ENCODE measurements at regions not wholly inside any gene's neighbourhood (a gene's known extent, or its start where the extent isn't known, plus 50 kb on each side); places are given as distances from the start of the nearest gene placed in this dataset.

DNA sequence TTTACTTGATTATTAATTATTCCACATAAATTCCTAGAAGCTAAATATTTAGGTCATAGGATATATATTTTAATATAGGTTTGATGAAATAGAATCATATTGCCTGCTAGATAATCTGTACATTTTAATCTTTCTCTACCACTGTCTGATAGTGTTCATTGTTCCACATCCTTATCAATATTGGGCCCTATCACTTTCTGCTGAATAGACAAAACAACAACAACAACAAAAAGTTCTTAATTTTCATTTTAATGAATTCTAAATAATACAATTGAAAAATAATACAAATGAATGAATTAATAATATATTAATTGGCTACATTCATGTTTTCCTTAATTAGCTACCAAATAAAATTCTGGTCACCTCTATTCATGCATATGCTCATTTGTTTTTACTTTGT, 1437.2 kb downstream of the LRFN5 start:
- ChIA-PET POLR2A (no interaction called here), CTCF (no interaction called here)
- no peak overlapping the region for H3K27ac ChIP-seq (ENCODE audit: extremely low read depth, low read depth, low read length)
- H3K4me3 ChIP-seq (ENCODE audit: low read depth, low read length), result no peak overlapping the region
- TF ChIP-seq ZNF707 (tag by site-specific recombination; IDR thresholded peaks at IDR 0.05), result no peak
- TF ChIP-seq, protein P1, sequence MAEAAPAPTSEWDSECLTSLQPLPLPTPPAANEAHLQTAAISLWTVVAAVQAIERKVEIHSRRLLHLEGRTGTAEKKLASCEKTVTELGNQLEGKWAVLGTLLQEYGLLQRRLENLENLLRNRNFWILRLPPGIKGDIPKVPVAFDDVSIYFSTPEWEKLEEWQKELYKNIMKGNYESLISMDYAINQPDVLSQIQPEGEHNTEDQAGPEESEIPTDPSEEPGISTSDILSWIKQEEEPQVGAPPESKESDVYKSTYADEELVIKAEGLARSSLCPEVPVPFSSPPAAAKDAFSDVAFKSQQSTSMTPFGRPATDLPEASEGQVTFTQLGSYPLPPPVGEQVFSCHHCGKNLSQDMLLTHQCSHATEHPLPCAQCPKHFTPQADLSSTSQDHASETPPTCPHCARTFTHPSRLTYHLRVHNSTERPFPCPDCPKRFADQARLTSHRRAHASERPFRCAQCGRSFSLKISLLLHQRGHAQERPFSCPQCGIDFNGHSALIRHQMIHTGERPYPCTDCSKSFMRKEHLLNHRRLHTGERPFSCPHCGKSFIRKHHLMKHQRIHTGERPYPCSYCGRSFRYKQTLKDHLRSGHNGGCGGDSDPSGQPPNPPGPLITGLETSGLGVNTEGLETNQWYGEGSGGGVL (tag by site-specific recombination; IDR thresholded peaks at IDR 0.05), result no peak
- TF ChIP-seq, protein P2, sequence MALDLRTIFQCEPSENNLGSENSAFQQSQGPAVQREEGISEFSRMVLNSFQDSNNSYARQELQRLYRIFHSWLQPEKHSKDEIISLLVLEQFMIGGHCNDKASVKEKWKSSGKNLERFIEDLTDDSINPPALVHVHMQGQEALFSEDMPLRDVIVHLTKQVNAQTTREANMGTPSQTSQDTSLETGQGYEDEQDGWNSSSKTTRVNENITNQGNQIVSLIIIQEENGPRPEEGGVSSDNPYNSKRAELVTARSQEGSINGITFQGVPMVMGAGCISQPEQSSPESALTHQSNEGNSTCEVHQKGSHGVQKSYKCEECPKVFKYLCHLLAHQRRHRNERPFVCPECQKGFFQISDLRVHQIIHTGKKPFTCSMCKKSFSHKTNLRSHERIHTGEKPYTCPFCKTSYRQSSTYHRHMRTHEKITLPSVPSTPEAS (tag by site-specific recombination; IDR thresholded peaks at IDR 0.05), result no peak
- TF ChIP-seq GLI2 (tag by site-specific recombination; IDR thresholded peaks at IDR 0.05; ENCODE audit: borderline replicate concordance, low read depth), result no peak
- TF ChIP-seq ZIC2 (tag by site-specific recombination; IDR thresholded peaks at IDR 0.05), result no peak
- no peak for TF ChIP-seq ZNF501 (tag by site-specific recombination; IDR thresholded peaks at IDR 0.05)
- TF ChIP-seq ZNF391 (tag by site-specific recombination; IDR thresholded peaks at IDR 0.05; ENCODE audit: borderline replicate concordance, low read depth), result no peak
- no peak for TF ChIP-seq ZFHX2 (tag by site-specific recombination; conservative IDR thresholded peaks at IDR 0.05)
- TF ChIP-seq ZNF140 (tag by site-specific recombination; IDR thresholded peaks at IDR 0.05), result no peak
- TF ChIP-seq ZNF133 (tag by site-specific recombination; IDR thresholded peaks at IDR 0.05), result no peak
- TF ChIP-seq MZF1 (tag by site-specific recombination; IDR thresholded peaks at IDR 0.05; ENCODE audit: borderline replicate concordance), result no peak
- TF ChIP-seq, protein P3, sequence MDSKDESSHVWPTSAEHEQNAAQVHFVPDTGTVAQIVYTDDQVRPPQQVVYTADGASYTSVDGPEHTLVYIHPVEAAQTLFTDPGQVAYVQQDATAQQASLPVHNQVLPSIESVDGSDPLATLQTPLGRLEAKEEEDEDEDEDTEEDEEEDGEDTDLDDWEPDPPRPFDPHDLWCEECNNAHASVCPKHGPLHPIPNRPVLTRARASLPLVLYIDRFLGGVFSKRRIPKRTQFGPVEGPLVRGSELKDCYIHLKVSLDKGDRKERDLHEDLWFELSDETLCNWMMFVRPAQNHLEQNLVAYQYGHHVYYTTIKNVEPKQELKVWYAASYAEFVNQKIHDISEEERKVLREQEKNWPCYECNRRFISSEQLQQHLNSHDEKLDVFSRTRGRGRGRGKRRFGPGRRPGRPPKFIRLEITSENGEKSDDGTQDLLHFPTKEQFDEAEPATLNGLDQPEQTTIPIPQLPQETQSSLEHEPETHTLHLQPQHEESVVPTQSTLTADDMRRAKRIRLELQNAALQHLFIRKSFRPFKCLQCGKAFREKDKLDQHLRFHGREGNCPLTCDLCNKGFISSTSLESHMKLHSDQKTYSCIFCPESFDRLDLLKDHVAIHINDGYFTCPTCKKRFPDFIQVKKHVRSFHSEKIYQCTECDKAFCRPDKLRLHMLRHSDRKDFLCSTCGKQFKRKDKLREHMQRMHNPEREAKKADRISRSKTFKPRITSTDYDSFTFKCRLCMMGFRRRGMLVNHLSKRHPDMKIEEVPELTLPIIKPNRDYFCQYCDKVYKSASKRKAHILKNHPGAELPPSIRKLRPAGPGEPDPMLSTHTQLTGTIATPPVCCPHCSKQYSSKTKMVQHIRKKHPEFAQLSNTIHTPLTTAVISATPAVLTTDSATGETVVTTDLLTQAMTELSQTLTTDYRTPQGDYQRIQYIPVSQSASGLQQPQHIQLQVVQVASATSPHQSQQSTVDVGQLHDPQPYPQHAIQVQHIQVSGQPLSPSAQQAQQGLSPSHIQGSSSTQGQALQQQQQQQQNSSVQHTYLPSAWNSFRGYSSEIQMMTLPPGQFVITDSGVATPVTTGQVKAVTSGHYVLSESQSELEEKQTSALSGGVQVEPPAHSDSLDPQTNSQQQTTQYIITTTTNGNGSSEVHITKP (tag by site-specific recombination; IDR thresholded peaks at IDR 0.05), result no peak
- no peaks in the 10 kb centered on the region for H3K36me3 ChIP-seq (ENCODE audit: control insufficient read depth in 2 of 2, insufficient read depth in 1 of 2, low read length in 2 of 2)
- H3K9me3 ChIP-seq (ENCODE audit: control insufficient read depth, insufficient read depth, low read depth, low read length), result no peaks in the 10 kb centered on the region
- H3K4me1 ChIP-seq (ENCODE audit: control insufficient read depth, insufficient read depth, low read length), result no peaks in the 10 kb centered on the region

DNA sequence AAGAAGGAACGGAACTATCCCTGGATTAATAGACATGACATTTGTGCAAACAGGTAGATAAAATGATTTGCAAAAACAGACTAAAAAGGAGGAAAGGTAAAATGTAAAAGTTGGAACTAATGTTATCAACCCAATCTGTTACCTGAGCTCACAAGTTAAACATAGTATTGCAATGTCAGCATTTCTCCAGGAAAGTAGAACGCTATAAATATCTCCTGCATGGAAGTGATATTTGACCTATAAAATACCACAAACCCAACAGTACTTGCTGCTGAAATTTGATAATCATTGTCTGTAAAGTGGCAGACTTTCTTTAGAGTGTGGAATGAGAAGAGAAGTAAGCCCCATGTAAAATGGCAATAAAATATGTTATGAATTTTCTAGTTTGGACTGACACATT, 1435.7 kb downstream of the LRFN5 start:
- Histone ChIP-seq H3K9me3 (ENCODE audit: control insufficient read depth, insufficient read depth, low read depth, low read length) (no peaks in the 10 kb centered on the region), H3K4me1 (ENCODE audit: control insufficient read depth, insufficient read depth, low read length) (no peaks in the 10 kb centered on the region), H3K4me3 (ENCODE audit: low read depth, low read length) (no peak overlapping the region), H3K27ac (ENCODE audit: extremely low read depth, low read depth, low read length) (no peak overlapping the region), H3K36me3 (ENCODE audit: control insufficient read depth in 2 of 2, insufficient read depth in 1 of 2, low read length in 2 of 2) (no peaks in the 10 kb centered on the region)
- ChIA-PET CTCF (interaction anchor here (0.7 kb wide), 1 partner anchor 1442 kb away, joined by 3 read pairs; no protein-coding TSS in a partner anchor), POLR2A (no interaction called here)
- TF ChIP-seq ZNF302 (tag by site-specific recombination; IDR thresholded peaks at IDR 0.05; ENCODE audit: low read depth) (no peak), ZNF629 (tag by site-specific recombination; IDR thresholded peaks at IDR 0.05) (no peak), YY2 (tag by site-specific recombination; IDR thresholded peaks at IDR 0.05) (no peak), SETDB1 (IDR thresholded peaks at IDR 0.05; ENCODE audit: insufficient read length, low read length) (no peak), IKZF3 (tag by site-specific recombination; IDR thresholded peaks at IDR 0.05) (no peak), ZXDB (tag by site-specific recombination; IDR thresholded peaks at IDR 0.05) (no peak), HOXA7 (CRISPR knock-in tag; IDR thresholded peaks at IDR 0.05; ENCODE audit: borderline replicate concordance) (no peak), ZNF777 (tag by site-specific recombination; IDR thresholded peaks at IDR 0.05; ENCODE audit: borderline replicate concordance) (no peak), ZNF660 (tag by site-specific recombination; IDR thresholded peaks at IDR 0.05) (no peak)
- TF ChIP-seq, protein P4, sequence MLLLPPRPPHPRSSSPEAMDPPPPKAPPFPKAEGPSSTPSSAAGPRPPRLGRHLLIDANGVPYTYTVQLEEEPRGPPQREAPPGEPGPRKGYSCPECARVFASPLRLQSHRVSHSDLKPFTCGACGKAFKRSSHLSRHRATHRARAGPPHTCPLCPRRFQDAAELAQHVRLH (tag by site-specific recombination; IDR thresholded peaks at IDR 0.05), result no peak
- TF ChIP-seq, protein P5, sequence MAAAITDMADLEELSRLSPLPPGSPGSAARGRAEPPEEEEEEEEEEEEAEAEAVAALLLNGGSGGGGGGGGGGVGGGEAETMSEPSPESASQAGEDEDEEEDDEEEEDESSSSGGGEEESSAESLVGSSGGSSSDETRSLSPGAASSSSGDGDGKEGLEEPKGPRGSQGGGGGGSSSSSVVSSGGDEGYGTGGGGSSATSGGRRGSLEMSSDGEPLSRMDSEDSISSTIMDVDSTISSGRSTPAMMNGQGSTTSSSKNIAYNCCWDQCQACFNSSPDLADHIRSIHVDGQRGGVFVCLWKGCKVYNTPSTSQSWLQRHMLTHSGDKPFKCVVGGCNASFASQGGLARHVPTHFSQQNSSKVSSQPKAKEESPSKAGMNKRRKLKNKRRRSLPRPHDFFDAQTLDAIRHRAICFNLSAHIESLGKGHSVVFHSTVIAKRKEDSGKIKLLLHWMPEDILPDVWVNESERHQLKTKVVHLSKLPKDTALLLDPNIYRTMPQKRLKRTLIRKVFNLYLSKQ (tag by site-specific recombination; IDR thresholded peaks at IDR 0.05; ENCODE audit: borderline replicate concordance), result no peak
- TF ChIP-seq, protein P6, sequence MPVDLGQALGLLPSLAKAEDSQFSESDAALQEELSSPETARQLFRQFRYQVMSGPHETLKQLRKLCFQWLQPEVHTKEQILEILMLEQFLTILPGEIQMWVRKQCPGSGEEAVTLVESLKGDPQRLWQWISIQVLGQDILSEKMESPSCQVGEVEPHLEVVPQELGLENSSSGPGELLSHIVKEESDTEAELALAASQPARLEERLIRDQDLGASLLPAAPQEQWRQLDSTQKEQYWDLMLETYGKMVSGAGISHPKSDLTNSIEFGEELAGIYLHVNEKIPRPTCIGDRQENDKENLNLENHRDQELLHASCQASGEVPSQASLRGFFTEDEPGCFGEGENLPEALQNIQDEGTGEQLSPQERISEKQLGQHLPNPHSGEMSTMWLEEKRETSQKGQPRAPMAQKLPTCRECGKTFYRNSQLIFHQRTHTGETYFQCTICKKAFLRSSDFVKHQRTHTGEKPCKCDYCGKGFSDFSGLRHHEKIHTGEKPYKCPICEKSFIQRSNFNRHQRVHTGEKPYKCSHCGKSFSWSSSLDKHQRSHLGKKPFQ (tag by site-specific recombination; IDR thresholded peaks at IDR 0.05), result no peak

Data from HEK293 (cell line).